Activated T-cell treated with anti-CD3 and anti-CD28 coated beads for 4 hours (primary cell): ENCODE measurements at regions not wholly inside any gene's neighbourhood (a gene's known extent, or its start where the extent isn't known, plus 50 kb on each side); places are given as distances from the start of the nearest gene placed in this dataset.

ENCODE experiments used
- DNase-seq: peaks from one replicate; pipeline ENCODE4 v3.0.0-alpha.2; 2020

DNA sequence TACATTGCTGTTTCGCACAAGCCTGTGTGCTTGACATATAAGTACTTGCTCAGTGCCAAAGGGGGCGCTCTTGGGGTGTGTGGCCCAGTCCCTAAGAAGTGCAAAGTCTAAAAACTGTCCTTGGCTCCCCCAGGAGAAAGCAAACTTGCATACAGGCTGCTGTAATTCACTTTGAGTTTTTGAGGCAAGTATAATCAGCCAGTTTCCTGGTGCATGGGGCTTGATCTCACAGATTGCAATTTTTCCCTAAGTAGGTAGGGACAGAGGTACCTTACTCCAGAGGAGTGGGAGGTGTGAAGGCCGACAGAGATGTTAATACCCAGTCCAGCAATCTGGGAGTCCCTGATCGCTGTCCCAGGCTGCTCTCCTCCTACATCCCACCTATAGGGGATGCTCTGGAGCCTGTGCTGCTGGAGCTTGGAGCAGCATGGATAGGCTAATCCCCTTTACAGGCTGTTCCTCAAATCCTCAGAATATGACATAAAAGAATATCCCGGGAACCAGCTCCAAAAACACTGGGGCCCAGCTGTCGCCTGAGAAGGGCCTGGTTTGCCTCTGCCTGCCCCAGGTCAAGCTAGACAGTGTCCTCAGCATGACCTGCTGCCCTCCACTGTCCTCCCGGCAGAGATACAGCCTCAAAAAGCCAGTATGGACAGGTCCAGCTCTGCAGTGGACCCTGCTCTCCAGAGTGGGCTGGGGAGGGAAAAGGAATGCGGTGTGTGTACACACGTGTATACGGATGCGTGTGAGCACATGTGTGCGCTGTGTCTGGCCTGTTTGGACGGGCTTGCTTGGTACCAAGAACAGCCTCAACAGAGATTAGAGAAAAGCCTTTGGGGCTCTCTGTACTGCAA, 136.5 kb upstream of the HAAO start:
- no peak for DNase-seq

DNA sequence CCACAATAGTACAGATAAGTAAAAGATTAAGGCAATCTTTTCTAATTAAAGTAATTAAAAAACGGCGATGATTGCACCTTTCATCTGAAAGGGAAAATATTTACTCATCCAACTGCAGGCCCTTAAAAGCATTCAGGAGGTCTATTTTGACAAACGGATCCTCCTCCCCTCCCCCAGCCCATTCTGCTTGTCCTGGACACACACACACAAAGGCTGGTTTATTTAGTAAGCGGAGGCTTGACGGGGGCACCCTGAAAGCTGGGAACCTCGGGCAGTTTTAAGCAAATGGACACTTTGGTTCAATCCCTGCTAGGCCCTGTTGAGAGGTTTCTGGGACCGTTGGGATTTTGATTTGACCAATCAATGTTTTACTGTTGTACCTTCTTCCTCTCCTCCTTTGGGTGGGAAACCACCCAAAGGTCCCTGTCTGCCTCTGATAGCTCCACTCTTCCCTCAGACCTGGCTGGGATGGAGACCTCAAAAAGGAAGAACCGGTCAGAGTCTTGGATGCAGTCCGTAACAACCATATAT, 135.8 kb upstream of the HAAO start:
- DNase-seq = no peak

DNA sequence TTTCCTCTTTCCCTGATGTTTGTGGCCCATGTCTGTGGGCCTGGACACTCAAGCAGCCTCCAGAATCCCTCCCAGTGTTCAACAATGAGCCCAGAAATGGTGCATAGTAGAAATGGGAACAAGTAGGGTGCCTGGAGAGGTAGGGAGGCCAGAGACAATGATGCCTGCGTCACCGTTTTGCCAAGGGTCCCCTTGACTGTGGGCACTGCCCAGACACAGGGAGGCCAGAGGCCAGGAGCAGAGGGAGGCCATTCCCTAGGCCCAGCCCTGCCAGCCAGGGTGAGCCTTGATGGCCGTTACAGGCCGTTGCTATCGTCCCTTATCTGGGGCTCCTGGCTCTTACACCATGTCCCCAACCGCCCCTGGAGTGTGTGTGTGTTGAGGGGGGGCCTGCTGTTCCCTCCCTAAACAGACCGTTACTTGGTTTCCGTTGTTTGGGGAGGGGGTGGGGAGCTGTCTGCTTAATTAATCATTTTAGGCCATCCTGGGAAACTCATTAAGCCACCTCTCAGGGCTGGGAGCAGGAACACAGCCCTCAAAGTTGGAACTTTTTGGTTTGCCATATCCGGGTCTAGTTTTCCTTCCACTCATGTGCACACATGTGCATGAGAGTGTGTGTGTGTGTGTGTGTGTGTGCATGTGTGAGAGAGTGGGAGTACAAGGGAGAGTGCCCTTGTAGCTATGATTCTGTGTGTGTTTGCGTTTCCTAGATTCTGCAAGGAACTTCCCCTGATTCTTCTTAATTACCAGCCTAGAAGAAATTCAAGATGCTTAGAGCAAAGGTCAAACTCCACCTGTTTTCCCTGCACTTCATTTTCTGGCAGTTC, 135.2 kb upstream of the HAAO start:
- no peak for DNase-seq

DNA sequence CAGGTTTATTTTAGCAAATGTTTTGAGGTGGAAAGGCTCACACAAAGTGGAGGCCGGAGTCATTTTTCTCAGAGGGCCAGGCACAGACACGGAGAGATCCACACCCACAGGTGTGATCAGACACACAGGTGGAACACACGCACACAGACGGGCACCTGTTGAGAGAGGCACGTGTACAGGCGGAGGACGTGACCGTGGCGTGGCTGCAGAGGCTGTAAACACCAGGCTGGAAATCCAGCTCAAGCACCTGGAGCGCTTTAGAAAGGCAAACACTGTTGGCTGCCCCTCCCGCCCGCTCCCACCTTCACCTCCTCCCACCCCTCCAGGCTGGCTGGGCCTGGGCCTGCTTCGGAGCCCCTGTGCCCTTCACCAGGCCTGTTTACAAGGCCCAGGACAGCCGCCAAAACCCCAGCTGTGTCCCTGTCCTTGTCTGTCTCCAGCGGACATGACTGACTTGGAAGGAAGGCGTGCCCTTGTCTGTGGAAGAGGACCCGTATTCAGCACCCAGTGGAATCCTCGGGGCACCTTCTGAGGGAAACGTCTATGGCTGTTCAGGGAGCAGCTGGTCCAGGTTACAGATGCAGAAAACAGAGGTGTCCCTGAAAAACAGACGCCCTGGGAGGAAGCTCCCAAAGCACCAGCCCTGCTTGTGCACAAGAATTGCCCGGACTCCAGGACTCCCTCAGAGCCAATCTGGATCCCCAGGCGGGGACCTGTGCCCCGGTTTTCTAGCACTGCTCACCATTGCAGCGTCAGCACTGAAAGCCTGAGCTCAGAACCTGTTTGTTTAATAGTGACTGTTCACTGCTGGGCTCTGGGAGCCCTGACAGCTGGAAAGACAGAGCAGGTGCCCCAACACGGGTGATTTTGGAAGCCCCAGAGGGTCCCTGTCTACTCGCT, 134.3 kb upstream of the HAAO start:
- no peak for DNase-seq

DNA sequence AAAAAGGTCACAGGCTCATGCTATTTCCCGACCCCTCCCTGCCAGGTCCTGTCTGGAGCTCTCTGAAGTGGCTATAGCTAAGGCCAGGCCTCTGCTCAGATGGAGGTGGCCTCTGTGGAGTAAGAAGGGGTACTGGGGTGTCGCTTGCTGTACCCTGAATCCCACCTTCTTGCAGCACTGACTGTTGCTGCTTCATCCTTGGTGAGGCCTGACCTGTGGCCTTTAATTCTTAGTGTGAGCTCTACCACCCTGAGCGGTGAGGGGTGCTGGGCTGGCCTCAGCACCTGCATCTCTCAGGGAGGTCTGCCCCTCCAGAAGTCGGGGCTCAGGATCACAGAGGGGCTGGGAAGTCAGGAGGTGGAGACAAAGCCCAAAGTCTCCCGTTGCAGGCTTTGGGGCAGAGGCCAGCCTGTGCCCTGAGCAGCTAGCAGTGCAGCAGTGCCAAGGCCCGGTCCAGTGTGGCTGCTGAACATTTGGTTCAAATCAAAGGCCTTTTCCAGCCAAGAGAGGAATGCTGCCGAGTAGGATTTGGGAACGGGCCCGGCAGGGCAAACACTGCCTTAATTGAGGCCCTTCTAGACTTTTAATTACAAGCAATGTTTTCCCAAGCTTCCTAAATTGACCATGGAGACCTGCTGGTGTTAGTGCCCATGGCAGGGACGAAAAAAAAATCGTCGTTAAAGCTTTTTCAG, 133.5 kb upstream of the HAAO start:
- DNase-seq = no peak

DNA sequence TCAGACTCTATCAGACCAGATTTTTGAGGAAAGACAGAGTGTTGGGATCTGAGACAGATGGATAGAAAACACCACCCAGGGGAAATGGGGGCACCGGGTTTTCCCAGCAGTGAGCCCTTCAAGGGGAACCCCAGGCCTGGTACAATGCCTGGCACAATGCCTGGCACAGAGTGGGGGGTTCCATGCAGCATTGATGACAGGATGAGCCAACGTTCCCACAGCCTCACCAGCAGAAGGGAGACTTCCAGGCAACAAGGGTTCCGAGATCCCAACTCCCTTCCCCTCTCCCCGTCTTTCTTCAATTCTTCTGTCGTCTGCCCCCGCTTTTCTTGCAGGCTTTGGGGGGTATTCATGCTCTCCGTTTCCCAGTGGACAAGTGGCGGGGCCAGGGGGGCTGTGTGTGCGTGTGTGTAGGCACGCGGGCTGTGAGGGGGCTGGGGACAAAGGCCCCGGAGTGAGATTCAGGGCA, 132.1 kb upstream of the HAAO start:
- no peak for DNase-seq

DNA sequence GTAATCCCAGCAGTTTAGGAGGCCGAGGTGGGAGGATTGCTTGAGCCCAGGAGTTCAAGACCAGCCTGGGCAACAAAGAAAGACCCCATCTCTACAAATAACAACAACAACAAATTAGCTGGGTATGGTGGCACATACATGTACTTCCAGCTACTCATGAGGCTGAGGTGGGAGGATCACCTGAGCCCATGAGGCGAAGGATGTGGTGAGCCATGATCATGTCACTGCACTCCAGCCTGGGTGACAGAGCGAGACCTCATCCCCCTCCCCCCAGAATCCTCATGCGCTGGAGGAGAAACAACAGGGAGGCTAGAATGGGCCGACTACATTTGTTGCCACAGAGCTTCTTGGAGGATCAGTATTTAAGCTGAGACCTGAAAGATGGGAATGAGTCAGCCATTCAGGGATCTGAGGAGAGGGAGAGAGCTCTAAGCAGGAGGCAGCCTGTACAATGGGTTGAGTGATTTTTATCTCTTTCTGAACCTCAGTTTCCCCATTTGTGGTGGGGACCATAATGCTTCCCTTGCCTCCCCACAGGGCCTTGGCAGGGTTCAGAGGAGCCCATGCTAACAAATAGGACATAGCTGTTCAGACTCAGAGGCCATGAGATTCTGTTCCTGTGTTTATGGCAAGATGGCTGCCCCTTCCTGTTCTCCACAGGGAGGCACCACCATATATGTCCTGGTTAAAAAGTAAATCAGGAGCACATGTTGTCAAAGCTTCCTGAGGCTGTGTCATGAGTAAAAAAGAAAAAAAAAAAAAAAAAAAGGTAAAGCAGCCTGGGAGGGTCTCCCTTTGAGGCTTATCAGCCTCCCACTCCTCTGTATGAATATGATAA, 131.4 kb upstream of the HAAO start:
- DNase-seq = no peak

DNA sequence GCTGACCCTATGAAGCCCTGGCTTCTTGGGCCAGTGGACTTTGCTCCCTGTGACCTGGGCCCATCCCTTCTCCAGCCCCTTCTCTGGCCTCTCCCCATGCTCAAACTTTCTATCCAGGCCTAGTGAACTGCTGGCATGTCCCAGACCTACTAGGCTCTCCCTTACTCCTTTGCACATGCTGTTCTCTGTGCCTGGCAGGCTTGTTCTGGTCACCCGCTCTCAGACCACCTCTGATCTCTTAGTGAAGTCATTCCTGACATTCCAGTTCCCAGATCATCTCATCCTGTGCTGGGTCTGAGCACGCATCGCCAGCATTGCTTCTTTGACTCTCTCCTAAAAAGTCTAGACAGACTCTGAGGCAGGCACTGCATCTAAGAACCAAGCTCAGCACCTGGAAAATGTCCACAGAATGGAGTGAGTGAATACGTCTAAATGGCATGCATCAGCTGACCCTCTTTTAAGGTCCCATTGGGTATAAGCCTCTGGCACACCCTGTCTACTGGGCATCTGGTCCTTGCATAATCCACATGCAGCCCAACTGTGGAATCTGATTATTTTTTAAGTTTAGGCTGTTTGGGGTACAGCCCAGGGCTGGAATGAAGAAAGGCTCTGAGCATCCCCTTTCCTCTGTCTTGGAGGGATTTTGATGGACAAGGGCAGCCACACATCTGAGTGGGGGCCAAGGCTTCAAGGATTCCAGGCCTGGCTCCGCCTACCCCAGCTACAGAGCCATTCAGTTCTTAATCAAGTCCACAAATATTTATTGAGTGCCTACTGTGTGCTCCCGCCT, 130.6 kb upstream of the HAAO start:
- DNase-seq = no peak

DNA sequence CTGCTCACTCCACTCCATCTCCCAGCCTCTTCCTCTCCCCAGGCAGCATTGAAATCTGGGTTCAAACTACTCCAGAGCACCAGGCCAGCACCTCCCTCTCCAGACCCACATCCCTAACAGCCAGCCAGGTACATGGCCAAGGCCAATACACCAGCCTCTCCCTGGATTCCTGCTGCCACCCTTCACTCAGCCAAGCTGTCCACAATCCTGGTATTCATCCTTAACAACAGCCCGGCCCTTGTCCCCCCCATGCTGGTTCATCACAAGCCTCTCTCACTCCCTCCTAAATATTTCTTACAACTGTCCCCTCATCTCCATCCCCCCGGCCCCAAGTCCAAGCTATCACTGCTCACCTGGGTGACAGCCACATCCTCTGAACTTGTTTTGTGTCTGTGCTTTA, 129.9 kb upstream of the HAAO start:
- DNase-seq = no peak

DNA sequence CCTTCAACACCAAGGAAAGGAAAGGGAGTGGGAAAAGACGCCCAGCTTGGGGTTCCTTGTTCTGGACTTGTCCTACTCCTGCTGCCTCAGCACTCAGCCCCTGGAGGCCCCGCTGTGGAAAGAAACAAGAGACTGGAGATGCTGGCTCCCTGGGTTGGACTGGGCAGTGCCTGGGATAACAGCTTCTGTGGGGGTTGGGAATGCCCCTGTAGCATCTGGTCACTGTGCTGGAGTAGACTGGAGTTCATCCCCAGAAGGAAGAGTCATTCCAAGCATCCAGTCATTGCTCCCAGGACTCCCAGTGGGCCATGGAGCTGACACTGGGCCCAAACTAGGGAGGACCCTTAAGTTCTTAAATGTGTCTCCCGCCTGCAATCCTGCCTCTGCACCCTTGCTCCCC, 129.3 kb upstream of the HAAO start:
- DNase-seq = no peak

DNA sequence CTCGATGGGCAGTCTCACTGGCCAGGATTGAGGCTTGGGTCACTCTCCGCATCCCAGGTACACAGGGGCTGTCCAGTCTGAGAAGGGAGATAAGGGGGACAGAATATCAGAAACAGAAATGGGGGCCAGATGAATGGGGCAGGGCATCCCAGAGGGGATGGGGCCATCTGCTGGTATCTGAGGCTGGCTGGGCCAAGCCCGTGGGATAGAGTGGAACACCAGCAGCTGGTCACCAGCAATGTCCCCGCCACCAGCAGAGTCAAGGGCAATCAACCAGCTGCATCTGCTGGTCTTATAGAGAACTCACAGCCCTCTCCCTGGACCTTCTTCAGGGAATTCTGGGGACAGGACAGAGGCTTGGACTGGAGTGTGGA, 128.8 kb upstream of the HAAO start:
- no peak for DNase-seq

DNA sequence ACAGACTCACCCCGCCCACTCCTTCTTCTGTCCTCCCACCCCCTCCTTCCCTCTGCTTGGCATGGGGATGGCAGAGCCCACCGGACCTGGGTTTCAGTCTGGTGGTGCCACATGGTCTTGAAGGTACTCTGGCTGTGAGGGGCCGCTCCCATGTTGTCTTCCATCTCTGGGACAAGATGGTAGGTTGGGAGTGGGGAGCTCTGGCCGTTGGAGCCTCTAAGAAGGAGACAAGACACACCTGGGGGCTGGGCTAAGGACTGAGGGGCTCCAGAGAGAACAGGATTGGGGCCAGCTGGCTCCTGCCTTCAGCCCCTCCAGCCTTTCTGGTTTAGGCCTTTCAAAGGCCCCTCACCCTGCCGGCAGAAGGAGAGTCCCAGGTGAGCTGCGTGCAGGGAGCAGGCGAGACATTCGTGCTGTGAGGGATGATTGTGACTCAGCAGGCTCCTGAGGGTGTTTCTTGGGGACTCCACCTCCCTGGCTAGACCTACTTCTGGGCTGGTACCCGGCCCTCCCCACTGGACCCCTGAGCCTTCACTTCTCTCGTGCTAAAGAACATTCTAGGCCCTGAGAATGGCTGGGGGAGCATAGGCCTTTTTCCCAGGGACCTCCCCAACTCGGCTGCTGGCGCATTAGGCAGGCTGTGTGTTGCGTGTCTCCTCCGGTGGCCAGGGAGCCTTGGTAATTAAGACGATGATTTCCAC, 128.2 kb upstream of the HAAO start:
- DNase-seq = no peak

DNA sequence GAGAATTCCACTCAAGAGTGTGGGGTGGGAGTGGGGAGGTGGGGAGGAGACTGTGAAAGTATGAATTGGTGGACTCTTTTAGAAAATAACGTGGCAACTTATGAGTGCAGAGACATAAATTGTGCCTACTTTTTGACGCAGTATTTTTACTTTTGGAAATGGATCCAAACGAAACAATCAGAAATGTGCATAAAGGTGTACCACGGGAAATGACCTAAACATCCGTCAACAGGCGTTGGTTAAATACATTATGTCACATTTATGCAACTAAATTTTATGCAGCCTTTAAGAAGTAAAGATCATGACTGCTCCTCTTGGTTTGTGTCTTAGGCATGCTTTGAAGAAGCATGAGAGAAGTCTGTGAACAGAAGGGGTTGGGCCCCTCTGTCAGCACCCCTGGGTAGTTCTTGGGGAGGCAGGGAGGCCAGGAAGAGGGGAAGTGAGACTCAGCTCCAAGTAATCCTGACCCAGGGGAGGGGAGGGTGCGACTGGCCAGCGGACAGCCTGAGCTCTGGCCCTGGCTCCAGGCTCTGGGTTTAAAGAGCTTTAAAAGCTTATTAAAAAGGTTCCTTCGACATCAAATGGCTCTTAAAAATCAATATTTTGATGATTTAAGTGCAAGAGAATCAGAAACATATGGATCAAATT, 126.4 kb upstream of the HAAO start:
- DNase-seq = no peak

DNA sequence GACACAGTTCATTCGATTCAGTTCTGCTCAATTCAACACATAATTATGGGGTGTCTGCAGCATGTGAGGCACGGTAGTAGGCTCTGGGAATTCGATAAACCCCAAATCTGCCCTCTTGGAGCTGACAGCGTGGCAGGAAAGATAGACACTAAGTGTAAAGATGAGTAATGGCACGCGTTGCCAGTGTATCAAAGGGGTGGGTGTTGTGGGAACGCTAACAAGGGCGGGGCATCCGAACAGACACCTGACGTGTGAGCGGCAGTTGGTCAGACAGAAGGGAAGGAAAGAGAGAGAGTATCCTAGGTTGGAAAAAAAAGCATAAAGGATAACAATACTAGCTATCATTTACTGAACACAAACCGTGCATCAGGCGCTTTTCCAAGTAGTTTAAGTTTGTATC, 125.7 kb upstream of the HAAO start:
- DNase-seq = no peak

DNA sequence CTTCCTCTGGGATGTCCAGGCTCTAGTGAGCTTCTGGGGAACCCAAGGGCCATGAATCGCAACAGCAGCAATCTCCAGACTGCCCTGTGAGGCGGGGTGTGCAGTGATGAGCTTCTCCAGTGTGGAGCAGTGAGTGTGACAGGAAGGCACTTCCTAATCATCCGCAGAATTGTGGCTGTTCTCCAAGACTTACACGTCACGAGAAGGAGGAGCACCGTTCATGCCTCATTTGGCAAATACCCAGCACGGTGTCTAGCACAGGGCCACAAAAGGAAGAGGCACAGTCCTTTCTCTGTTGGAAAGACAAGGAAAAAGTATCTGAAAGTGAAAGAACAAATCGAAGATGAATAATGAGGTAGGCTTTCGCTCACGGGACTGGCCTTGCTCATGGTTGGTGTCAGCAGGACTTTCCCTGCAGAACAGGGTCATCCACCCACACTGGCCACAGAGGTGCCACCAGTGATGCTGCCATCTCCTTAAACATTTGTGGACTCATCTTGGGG, 125.1 kb upstream of the HAAO start:
- DNase-seq = no peak

DNA sequence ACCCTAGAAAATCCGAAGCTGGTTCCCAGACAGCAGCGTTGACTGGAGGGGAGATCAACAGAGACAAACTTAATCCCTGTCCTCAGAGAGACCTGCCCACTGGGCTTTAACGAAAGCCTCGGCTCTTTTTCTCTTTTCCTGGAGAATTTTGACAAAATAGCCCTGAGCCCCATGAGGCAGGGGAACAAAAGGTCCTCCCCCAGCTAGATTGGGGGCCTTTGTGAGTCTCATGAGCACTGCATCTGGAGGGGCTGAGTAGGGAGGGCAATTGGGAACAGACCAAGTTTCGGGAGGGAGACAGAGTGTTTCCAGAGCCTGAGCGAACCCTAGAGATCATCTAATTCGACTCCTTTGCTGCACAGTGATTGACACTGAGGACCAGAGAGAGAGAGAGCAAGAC, 123.9 kb upstream of the HAAO start:
- no peak for DNase-seq

DNA sequence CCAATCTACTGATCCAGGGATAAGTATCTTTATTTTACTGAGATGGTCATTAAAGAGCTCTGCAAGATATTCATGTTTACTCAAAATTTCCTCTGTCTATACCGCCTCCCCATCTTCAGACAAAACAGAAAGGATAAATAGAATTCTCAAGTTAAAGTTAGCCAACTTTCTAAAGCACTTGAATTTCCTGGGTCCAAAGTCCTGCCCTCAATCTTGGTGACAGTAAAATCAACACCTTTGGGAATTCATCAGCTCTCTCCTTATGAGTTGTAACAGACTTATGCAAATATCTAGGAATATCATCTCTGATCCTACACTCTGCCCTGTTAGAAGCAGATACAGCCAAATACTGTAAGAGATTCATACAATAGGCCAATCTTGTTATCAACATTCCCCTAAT, 122.5 kb upstream of the HAAO start:
- DNase-seq = no peak

DNA sequence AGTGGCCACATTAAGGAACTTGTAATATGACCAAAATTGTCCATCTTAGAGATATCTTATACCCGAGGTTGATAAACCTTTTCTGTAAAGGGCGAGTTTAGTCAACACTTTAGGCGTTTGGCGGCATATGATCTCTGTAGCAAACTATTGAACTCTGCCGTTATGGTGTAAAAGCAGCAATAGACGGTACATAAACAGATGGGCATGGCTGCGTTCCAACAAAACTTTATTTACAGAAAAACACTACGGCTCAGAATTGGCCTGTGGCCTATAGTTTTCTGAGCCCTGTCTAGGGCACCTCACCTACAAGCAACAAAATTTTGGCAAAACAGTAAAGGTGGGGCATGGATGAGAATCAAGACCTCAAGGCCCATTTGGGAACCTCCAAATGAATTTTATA, 121.9 kb upstream of the HAAO start:
- DNase-seq = no peak

DNA sequence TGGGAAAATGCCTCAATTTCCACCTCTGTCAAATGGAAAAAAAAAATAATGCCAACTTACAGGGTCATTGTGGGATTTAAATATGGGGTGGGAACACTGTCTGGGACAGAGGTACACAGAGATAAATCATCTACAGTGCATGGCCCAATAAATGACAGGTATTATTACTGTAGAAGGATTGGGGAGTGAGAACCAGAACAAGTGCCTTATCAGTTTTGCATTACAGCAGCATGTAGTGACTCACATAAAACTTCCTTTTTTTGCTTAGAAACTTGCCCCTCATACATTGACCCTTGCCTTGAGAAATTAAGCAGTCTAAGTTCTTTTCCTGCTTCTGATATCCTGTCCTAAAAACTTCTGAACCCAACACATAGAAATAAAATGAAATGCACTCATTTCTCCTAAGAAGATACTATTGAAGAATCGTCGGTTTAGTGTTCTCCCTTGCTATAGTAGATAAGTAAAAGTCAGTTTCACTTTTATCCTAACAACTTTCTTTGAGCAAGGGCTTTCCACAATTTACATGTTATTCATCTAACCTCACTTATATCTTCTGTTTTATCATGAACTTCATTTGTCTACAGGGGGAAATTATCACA, 121.0 kb upstream of the HAAO start:
- DNase-seq = no peak
